ENCODE measurements at regions not wholly inside any gene's neighbourhood (a gene's known extent, or its start where the extent isn't known, plus 50 kb on each side); places are given as distances from the start of the nearest gene placed in this dataset.
A peak's percentile ranks its signal among the peaks of the same experiment; 100 is the strongest.

- intact Hi-C loops (cut with micrococcal nuclease): no loop called here
- RAD21 ChIA-PET (ENCODE audit: low non-redundant PET in 1 of 2, low total read pairs in 2 of 2, uncharacterized antibody in 2 of 2, unreplicated experiment in 2 of 2): no interaction called here
- no peak for DNase-seq (ENCODE audit: low read depth, low spot score)
Observed at GRCh38 chr13:109465148-109465547, 321.2 kb downstream of the IRS2 start.

GRCh38 chr13:109454167-109454917 lies 332.0 kb downstream of the IRS2 start:
- no peaks in the 10 kb centered on the region for H4K20me1 ChIP-seq (ENCODE audit: insufficient read depth)
- CTCF ChIA-PET: interaction anchor here (0.6 kb wide), 1 partner anchor 9 kb away, joined by 4 read pairs; no protein-coding TSS in a partner anchor
- H3K36me3 ChIP-seq (ENCODE audit: control insufficient read depth in 1 of 2, insufficient read depth in 2 of 2, low read length in 2 of 2): no peaks in the 10 kb centered on the region
- no peaks in the 10 kb centered on the region for H3K27me3 ChIP-seq (ENCODE audit: insufficient read depth, low read length)
- ATAC-seq (no peak), DNase-seq (ENCODE audit: low read depth, low spot score) (no peak)
- H3K4me1 ChIP-seq (ENCODE audit: control insufficient read depth in 1 of 2, insufficient read depth in 2 of 2, low read length in 2 of 2): no peaks in the 10 kb centered on the region
- no peaks in the 10 kb centered on the region for H3K9me2 ChIP-seq (ENCODE audit: insufficient read depth)
- RAD21 ChIA-PET (ENCODE audit: low non-redundant PET in 1 of 2, low total read pairs in 2 of 2, uncharacterized antibody in 2 of 2, unreplicated experiment in 2 of 2): no interaction called here
- H2AFZ ChIP-seq (ENCODE audit: low read depth, low read length, poor library complexity, severe bottlenecking): no peak overlapping the region
- POLR2A ChIA-PET: no interaction called here
- H3K9ac ChIP-seq (ENCODE audit: low read length): no peak overlapping the region
- intact Hi-C loops (cut with micrococcal nuclease): no loop called here
- no TSS peak for BruUV-seq (replicated peaks)
- no peaks in the 10 kb centered on the region for H3K9me3 ChIP-seq (ENCODE audit: control insufficient read depth in 1 of 2, insufficient read depth in 1 of 2, low read depth in 1 of 2, low read length in 2 of 2)
- no peaks in the 10 kb centered on the region for H3K79me2 ChIP-seq (ENCODE audit: insufficient read depth, low read length)
- H3K27ac ChIP-seq (ENCODE audit: low read depth, low read length): no peak overlapping the region
- H3K4me2 ChIP-seq (ENCODE audit: low read length): no peak overlapping the region
- H3K4me3 ChIP-seq (replicated peaks in 1 of 2; ENCODE audit: low read depth in 1 of 2, low read length in 2 of 2): no peak overlapping the region
- TF ChIP-seq FOSL1 (IDR thresholded peaks at IDR 0.05; ENCODE audit: low read depth): no peak
- no peak for TF ChIP-seq POLR2A (IDR thresholded peaks at IDR 0.05; ENCODE audit: borderline replicate concordance, extremely low read depth, insufficient read depth, insufficient read length)
- no peak for TF ChIP-seq CBX3 (IDR thresholded peaks at IDR 0.05; ENCODE audit: low read depth)
- TF ChIP-seq POLR2AphosphoS5 (IDR thresholded peaks at IDR 0.05; ENCODE audit: low read depth, low read length): no peak
- no peak for TF ChIP-seq JUND (IDR thresholded peaks at IDR 0.05)
- TF ChIP-seq REST (IDR thresholded peaks at IDR 0.05; ENCODE audit: low read depth): no peak
- no peak for TF ChIP-seq SP1 (IDR thresholded peaks at IDR 0.05; ENCODE audit: low read depth)
- no peak for TF ChIP-seq ZBTB33 (IDR thresholded peaks at IDR 0.05; ENCODE audit: extremely low read depth, insufficient replicate concordance, low read length)
- TF ChIP-seq EZH2phosphoT487 (IDR thresholded peaks at IDR 0.05; ENCODE audit: borderline replicate concordance): no peak
- no peak for TF ChIP-seq TCF7L2 (IDR thresholded peaks at IDR 0.05; ENCODE audit: borderline replicate concordance, extremely low read depth, insufficient read depth, insufficient read length)
- TF ChIP-seq MAX (IDR thresholded peaks at IDR 0.05): no peak
- no peak for TF ChIP-seq ELF1 (IDR thresholded peaks at IDR 0.05; ENCODE audit: borderline replicate concordance, low read depth)
- no peak for TF ChIP-seq ATF3 (IDR thresholded peaks at IDR 0.05)
- TF ChIP-seq SIN3A (IDR thresholded peaks at IDR 0.05; ENCODE audit: low read depth): no peak

More at GRCh38 chr13:109465148-109465547, 321.2 kb downstream of the IRS2 start:
- no peak for ATAC-seq
- no peaks in the 10 kb centered on the region for H3K9me2 ChIP-seq (ENCODE audit: insufficient read depth)
- H3K4me3 ChIP-seq (replicated peaks in 1 of 2; ENCODE audit: low read depth in 1 of 2, low read length in 2 of 2): no peak overlapping the region
- H3K4me2 ChIP-seq (ENCODE audit: low read length): no peak overlapping the region
- no peak overlapping the region for H2AFZ ChIP-seq (ENCODE audit: low read depth, low read length, poor library complexity, severe bottlenecking)
- no peak overlapping the region for H3K9ac ChIP-seq (ENCODE audit: low read length)
- no peaks in the 10 kb centered on the region for H4K20me1 ChIP-seq (ENCODE audit: insufficient read depth)
- no peaks in the 10 kb centered on the region for H3K79me2 ChIP-seq (ENCODE audit: insufficient read depth, low read length)
- H3K36me3 ChIP-seq (ENCODE audit: control insufficient read depth in 1 of 2, insufficient read depth in 2 of 2, low read length in 2 of 2): no peaks in the 10 kb centered on the region
- ChIA-PET CTCF (no interaction called here), POLR2A (no interaction called here)
- BruUV-seq (replicated peaks): no TSS peak
- H3K27me3 ChIP-seq (ENCODE audit: insufficient read depth, low read length): no peaks in the 10 kb centered on the region
- no peaks in the 10 kb centered on the region for H3K9me3 ChIP-seq (ENCODE audit: control insufficient read depth in 1 of 2, insufficient read depth in 1 of 2, low read depth in 1 of 2, low read length in 2 of 2)
- no peaks in the 10 kb centered on the region for H3K4me1 ChIP-seq (ENCODE audit: control insufficient read depth in 1 of 2, insufficient read depth in 2 of 2, low read length in 2 of 2)
- H3K27ac ChIP-seq (ENCODE audit: low read depth, low read length): no peak overlapping the region
- TF ChIP-seq TCF7L2 (IDR thresholded peaks at IDR 0.05; ENCODE audit: borderline replicate concordance, extremely low read depth, insufficient read depth, insufficient read length) (no peak), CEBPB (IDR thresholded peaks at IDR 0.05; ENCODE audit: low read depth) (peak; percentile 62)

Data from HCT116 (cell line).